Glutamatergic neuron (in vitro differentiated cells): ENCODE measurements at regions not wholly inside any gene's neighbourhood (a gene's known extent, or its start where the extent isn't known, plus 50 kb on each side); places are given as distances from the start of the nearest gene placed in this dataset.

ENCODE experiments used
- DNase-seq: peaks from one replicate; pipeline ENCODE4 v3.0.0; 2022
- H3K27ac Mint-ChIP-seq: one replicate; pipeline ENCODE4 v1.8.0; 2020; ENCODE audit warnings: mild to moderate bottlenecking, mixed read lengths, inconsistent platforms; ENCODE audit not compliant: unreplicated experiment
- H3K27me3 Mint-ChIP-seq: one replicate; pipeline ENCODE4 v1.8.0; 2020; ENCODE audit warnings: mild to moderate bottlenecking, moderate library complexity, mixed read lengths, inconsistent platforms; ENCODE audit not compliant: unreplicated experiment
- H3K36me3 Mint-ChIP-seq: one replicate; pipeline ENCODE4 v1.8.0; 2020; ENCODE audit warnings: mild to moderate bottlenecking, mixed read lengths, inconsistent platforms; ENCODE audit not compliant: unreplicated experiment
- H3K4me1 Mint-ChIP-seq: one replicate; pipeline ENCODE4 v1.8.0; 2020; ENCODE audit warnings: mild to moderate bottlenecking, low read depth, mixed read lengths, inconsistent platforms; ENCODE audit not compliant: unreplicated experiment
- H3K4me3 Mint-ChIP-seq: one replicate; pipeline ENCODE4 v1.8.0; 2020; ENCODE audit warnings: mild to moderate bottlenecking, mixed read lengths, inconsistent platforms; ENCODE audit not compliant: unreplicated experiment
- H3K9me3 Mint-ChIP-seq: one replicate; pipeline ENCODE4 v1.8.0; 2020; ENCODE audit warnings: mild to moderate bottlenecking, moderate library complexity, mixed read lengths, inconsistent platforms; ENCODE audit not compliant: unreplicated experiment
- CTCF ChIP-seq: fragments of 200-600 bp; sonication (generic); IDR thresholded peaks from one replicate; pipeline ENCODE4 v1.5.0; 2021; ENCODE audit not compliant: partially characterized antibody, unreplicated experiment

DNA sequence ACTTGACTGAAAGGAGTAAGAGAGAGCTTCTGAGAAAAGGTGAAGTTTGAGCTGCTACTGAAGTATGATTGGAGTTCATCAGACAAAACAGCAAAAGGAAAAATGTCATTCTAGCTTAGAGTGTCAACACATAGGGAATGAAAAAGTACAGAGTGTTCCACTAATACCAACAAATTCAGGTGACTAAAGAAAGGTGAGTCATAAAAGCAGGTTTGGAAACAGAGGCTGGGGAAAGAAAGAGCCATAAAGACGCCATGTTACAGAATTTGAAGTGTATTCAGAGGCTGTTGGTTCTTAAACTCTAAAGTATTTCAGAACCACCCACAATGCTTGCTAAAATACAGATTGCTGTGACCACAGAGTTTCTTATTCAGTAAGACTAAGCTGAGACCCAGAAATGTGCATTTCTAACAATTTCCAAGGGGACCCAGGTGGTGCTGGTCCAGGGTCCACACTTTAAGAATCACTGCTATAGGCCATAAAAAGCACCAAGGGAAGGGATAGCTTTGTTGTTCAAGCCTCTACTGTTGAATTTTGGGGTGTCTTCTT is 143.1 kb downstream of the ELAPOR2 start:
- DNase-seq, result no peak
- no peak for TF ChIP-seq CTCF
- Mint-ChIP-seq H3K36me3 (no peaks in the 10 kb centered on the region), H3K27ac (no peak overlapping the region), H3K9me3 (peaks cover 2% of the 10 kb centered on the region), H3K4me3 (no peak overlapping the region), H3K4me1 (peaks cover 12% of the 10 kb centered on the region), H3K27me3 (peaks cover 3% of the 10 kb centered on the region)

DNA sequence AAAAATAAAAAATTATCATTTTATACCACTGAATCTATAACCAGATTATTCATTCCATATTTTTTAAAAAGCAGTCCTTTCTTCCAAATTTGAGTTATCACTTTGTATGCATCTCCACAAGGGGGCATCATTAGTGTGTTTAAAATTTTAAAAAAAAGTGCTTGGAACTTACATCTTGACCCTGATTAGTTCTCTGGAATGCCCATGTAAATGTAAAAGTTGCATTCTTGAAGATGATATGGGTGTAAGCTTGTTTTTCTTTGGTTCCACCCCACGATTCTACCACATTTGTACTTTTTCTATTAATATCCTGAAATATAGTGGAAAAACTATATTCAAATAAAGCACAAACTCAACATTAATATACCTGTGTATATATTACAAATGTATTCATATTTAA is 144.9 kb downstream of the ELAPOR2 start:
- DNase-seq, result no peak
- peaks cover under 1% of the 10 kb centered on the region for H3K4me1 Mint-ChIP-seq
- no peaks in the 10 kb centered on the region for H3K27me3 Mint-ChIP-seq

More for the DNA sequence above, 144.9 kb downstream of the ELAPOR2 start:
- Mint-ChIP-seq H3K27ac (no peak overlapping the region), H3K4me3 (no peak overlapping the region), H3K9me3 (no peaks in the 10 kb centered on the region), H3K36me3 (no peaks in the 10 kb centered on the region)
- peak; percentile 80 for TF ChIP-seq CTCF
